ENCODE measurements at regions not wholly inside any gene's neighbourhood (a gene's known extent, or its start where the extent isn't known, plus 50 kb on each side); places are given as distances from the start of the nearest gene placed in this dataset.
"Not testable (repeated sequence)": the region's sequence is repeated elsewhere in the genome, so short reads cannot be mapped to it uniquely, and the experiment has no call there.

- TF ChIP-seq CTCF, POLR2A (IDR thresholded peaks at IDR 0.05): not testable (repeated sequence)
Observed at GRCh38 chr4:8673106-8673505, 80.5 kb downstream of the CPZ start.
